NCI-H2196 treated with DMSO at 0.1 percent for 48 hours (cell line): ENCODE measurements at regions not wholly inside any gene's neighbourhood (a gene's known extent, or its start where the extent isn't known, plus 50 kb on each side); places are given as distances from the start of the nearest gene placed in this dataset.

ENCODE experiments used
- DNase-seq: peaks from one replicate; lab custom pipeline; 2025; ENCODE audit not compliant: unreplicated experiment; lab: John Stamatoyannopoulos, UW

DNA sequence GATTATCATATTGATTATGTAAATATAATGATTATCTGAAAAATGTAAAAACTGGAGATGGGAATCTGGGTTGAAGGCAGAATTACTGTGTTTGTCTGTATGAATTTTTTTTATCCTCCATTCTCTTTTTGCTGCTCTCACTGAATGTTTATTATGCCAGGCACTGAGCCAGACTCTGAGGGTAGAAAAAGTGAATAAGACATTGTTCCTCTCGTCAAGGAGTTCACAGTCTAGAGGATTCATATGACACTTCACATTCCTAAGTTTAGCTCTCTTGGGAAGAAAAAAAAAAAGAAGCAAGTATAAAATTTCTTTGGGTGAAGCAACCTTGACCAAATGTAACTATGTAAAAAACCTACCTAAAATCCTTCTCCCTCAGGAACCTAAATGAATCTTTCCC, 120.9 kb upstream of the LMO3 start:
- DNase-seq, result no peak

DNA sequence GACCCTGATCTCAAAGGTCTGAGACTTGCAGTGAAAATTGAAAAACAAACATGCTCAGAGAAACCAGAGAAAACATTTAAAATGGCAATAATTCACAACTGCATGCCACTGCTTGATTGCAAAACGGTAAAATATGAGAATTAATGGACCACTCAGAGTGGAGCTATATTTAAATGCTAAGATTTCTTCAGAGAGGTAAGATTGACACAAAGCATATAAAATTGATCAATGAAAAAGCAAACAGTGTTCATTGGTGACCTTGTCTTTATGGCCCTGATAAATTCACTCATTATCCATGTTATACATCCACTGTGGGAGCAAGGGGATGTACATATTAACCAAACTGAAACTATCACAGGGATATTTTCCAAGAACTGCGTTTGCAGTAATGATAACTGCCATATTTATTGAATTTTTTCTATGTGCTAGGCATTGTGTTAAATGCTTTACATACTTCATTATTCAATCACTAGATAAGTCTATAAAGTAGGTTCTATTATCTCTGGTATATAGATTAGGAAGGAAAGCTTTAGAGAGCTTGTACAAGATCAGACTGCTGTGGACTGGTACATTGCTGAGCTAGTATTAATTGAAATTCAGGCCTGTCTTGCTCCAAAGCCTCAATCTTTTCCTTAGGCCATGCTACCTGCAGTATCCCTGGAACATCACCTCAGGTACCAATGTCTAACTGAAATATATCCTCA, 113.9 kb upstream of the LMO3 start:
- no peak for DNase-seq

- DNase-seq, result no peak
Observed at GRCh38 chr12:16716928-16717327, 111.0 kb upstream of the LMO3 start.

- no peak for DNase-seq
Observed at GRCh38 chr12:16692099-16692498, 86.1 kb upstream of the LMO3 start.

GRCh38 chr12:16691624-16692023, 85.7 kb upstream of the LMO3 start:
- no peak for DNase-seq

DNA sequence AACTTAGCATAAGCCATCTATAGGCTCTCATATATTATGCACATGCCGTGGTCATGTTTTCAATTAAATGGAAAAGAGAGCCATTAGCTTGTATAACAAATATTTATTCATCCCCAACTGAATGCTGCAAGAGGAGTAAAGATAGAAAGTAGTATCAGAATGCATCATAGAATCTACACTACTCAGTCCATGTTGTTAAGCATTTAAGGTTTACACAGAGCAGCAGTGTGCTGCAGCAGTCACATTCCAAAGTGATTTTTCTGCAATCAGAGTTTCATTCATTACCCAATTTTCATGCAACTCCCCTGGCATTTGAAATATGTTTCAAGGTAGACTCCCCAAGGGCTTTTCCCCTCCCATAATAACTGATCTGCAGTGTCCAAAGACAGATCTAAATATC, 82.2 kb upstream of the LMO3 start:
- no peak for DNase-seq

DNA sequence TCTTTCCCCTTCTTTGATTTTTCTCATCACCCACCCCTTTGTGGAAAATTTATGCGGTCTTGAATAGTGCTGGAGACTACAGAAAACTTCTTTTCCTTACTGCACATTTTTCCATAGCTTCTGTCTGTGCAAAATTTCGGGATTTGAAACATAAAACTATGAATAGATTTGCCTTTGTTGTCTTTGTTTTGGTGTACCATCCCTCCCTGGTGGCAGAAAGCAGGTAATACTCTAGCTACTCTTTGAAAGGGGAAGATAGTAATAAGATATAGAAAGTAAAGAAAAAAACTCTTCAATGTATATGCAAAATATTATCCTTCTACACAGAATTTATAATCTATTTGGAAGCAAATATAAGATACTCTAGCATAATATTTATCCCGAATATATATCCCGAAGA, 79.1 kb upstream of the LMO3 start:
- no peak for DNase-seq

DNA sequence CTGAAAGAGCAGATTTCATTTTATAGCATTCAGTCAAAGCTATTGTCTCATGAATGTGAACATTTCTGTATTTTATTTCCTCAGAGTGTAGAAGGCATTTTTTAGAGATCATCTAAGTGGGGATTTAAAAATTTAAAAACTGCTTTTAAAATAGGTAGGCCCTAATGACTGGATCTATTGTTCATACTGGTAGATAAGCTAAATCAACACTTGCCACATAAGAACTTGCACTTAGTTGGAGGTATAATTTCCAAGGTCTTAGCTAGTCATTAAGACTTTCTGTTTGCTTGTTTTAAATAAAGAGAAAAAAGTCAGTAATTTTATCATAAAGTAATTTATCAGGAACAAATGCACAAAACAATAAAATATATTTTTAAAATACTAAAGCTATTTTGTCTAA, 75.2 kb upstream of the LMO3 start:
- no peak for DNase-seq

DNA sequence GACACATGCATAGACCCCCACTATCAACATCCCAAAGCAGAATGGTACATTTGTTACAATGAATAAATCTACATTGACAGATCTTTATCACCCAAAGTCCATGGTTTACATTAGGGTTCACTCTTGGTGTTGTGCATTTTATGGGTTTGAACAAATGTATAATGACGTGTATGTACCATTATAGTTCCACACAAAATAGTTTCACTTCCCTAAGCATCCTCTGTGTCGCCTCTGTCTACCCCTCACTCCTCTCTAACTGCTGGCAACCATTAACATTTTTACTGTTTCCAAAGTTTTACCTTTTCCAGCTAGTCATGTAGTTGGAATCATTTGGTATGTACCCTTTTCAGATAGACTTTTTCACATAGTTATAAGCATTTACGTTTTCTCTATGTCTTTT, 69.5 kb upstream of the LMO3 start:
- DNase-seq, result no peak

DNA sequence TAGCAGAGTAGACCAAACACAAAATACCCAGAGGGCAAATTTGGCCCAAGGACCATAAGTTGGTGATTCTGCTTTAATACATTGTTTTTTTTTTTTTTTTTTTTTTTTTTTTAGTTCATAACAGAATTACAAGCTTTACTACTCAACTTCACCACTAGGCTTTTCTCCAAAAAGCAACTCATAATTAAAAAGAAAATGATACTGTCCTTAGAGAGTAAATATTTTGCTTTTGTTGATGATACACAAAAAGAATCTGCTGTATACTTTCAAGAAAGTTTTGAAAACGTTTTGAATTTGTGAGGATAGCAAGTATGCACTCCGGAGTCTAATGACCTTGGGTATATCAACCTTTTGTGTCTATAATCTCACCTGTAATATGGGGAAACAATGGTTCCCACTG, 68.9 kb upstream of the LMO3 start:
- DNase-seq, result no peak

GRCh38 chr12:16670456-16671050, 64.6 kb upstream of the LMO3 start:
- no peak for DNase-seq

DNA sequence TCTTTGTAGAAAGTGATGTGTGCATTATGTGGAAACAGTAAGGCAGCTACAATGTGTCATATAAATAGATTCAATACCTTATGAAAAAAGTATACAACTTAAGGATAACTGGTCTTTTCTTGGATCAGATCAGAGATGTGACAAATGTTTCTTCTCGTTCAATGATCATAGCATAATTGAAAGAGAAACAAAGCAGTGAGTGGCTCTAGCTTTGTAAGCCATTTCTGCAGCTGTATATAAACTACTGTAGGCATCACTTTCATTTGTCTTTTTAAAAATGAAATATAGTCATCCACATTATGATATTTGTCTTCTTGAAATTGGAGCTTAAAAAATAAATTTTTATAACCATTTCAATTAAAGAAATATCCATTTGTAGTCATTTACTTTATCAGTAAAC, 63.8 kb upstream of the LMO3 start:
- no peak for DNase-seq

DNA sequence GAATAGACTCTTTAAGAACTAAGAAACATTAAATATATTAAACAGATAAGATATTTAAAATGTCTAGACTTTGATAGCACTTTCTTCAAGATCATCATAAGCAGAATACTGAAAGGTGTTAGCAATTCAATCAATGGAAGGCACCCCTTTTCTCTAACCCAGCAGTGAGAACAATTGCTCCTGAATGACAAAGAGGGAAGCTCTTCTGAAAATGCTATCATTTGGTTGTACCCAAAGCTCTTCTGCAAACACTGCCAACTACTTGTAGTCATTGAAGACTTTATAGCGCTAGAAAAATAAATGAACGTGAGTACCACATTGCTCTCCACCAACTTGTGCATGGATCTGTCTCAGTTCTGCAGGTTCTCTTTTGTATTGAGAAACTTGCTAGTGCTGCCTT, 62.2 kb upstream of the LMO3 start:
- no peak for DNase-seq

GRCh38 chr12:16658699-16659098, 52.7 kb upstream of the LMO3 start:
- no peak for DNase-seq
